IPS DF 6.9 (cell line): ENCODE measurements at regions not wholly inside any gene's neighbourhood (a gene's known extent, or its start where the extent isn't known, plus 50 kb on each side); places are given as distances from the start of the nearest gene placed in this dataset.
A peak's percentile ranks its signal among the peaks of the same experiment; 100 is the strongest.
"Not testable (repeated sequence)": the region's sequence is repeated elsewhere in the genome, so short reads cannot be mapped to it uniquely, and the experiment has no call there.

Experiments used
- DNase-seq: peaks from one replicate; pipeline ENCODE4 v3.0.0-alpha.2; 2013; ENCODE audit warnings: low read depth, low spot score
- H3K27ac ChIP-seq: one replicate; pipeline ENCODE4 v1.5.1; 2013; ENCODE audit warnings: low read length, control low read depth
- H3K27me3 ChIP-seq: 2 replicates; pipeline ENCODE4 v1.6.1; 2013; ENCODE audit warnings: mild to moderate bottlenecking, low read length; ENCODE audit not compliant: control insufficient read depth, insufficient read depth
- H3K36me3 ChIP-seq: 2 replicates; pipeline ENCODE4 v1.6.1; 2013; ENCODE audit warnings: low read length; ENCODE audit not compliant: control insufficient read depth, insufficient read depth
- H3K4me1 ChIP-seq: 2 replicates; pipeline ENCODE4 v1.6.1; 2013; ENCODE audit warnings: low read length; ENCODE audit not compliant: control insufficient read depth, insufficient read depth
- H3K4me3 ChIP-seq: 2 replicates; pipeline ENCODE4 v1.5.1; 2013; ENCODE audit warnings: mild to moderate bottlenecking, low read length
- H3K9me3 ChIP-seq: 2 replicates; pipeline ENCODE4 v1.6.1; 2013; ENCODE audit warnings: low read length, inconsistent platforms; ENCODE audit not compliant: control insufficient read depth, insufficient read depth
- WGBS: extraction: QIAGEN DNeasy Blood & Tissue Kit; methylation state at CpG from one replicate; pipeline ENCODE4 v1.1.7; 2013; ENCODE audit warnings: mixed read lengths, missing lambda C conversion rate; ENCODE audit not compliant: insufficient read length, insufficient coverage; 5-methylcytosine and 5-hydroxymethylcytosine counted together

DNA sequence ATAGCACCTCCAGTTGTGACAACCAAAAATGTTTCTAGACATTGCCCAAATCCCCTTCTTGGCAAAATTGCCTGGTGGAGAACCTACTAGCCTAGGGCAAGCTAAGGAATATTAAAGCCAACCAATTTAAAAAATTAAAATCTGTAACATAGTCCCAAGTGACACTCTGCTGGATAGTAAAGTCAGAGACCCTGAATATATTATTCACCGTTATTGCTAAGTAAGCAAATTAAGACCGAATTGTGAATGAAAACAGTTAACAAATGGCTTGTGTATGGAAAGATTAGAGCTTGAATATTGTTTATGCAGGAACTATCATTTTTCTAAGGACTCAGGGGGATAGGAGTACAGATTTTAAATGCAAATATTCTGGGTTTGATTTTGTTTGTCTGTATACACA is 208.1 kb downstream of the DMAC1 start:
- H3K36me3 ChIP-seq: no peaks in the 10 kb centered on the region

GRCh38 chr9:7580568-7580967 is 219.0 kb downstream of the DMAC1 start:
- no peaks in the 10 kb centered on the region for H3K9me3 ChIP-seq
- H3K36me3 ChIP-seq: no peaks in the 10 kb centered on the region
- H3K27me3 ChIP-seq: no peaks in the 10 kb centered on the region
- H3K4me1 ChIP-seq: no peaks in the 10 kb centered on the region
- H3K27ac ChIP-seq: no peak overlapping the region
- no CpG with 5 or more reads among the region's 5 CpGs for WGBS
- no peak overlapping the region for H3K4me3 ChIP-seq
- DNase-seq: no peak

More for the DNA sequence above, 208.1 kb downstream of the DMAC1 start:
- no peaks in the 10 kb centered on the region for H3K9me3 ChIP-seq
- H3K27me3 ChIP-seq: no peaks in the 10 kb centered on the region
- WGBS: no CpG with 5 or more reads among the region's 2 CpGs
- no peak overlapping the region for H3K27ac ChIP-seq
- H3K4me3 ChIP-seq: no peak overlapping the region
- H3K4me1 ChIP-seq: no peaks in the 10 kb centered on the region
- DNase-seq: no peak

DNA sequence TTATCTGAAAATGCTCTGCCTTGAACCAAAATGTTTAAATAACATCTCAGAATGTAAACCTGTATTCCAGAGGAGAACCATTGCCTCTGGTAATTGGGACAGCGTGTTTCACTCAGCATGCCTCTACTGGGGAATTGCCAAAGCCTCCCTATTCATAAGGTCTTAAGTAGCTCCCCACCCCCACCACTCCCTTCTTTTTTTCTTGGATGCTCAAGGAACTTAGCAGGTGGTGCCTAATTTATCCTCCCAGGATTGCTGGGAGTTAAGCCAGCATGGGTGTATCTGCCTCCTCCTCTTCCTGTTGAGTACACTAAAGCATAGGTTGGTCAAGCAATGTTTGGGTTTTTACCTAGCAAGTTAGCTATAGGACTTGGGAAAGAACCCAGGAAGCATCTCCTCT is 220.2 kb downstream of the DMAC1 start:
- no peak for DNase-seq
- no peak overlapping the region for H3K4me3 ChIP-seq
- H3K4me1 ChIP-seq: no peaks in the 10 kb centered on the region
- no CpG with 5 or more reads among the region's 1 CpG for WGBS
- no peaks in the 10 kb centered on the region for H3K27me3 ChIP-seq
- no peaks in the 10 kb centered on the region for H3K9me3 ChIP-seq
- H3K27ac ChIP-seq: no peak overlapping the region
- no peaks in the 10 kb centered on the region for H3K36me3 ChIP-seq

- Histone ChIP-seq H3K27ac (no peak overlapping the region), H3K4me3 (no peak overlapping the region), H3K36me3 (no peaks in the 10 kb centered on the region), H3K9me3 (no peaks in the 10 kb centered on the region), H3K4me1 (no peaks in the 10 kb centered on the region), H3K27me3 (no peaks in the 10 kb centered on the region)
- no peak for DNase-seq
- WGBS: no CpG with 5 or more reads among the region's 3 CpGs
Observed at GRCh38 chr9:7578951-7579350, 220.6 kb downstream of the DMAC1 start.

- H3K27ac ChIP-seq: no peak overlapping the region
- DNase-seq: peak; percentile 58
- no peaks in the 10 kb centered on the region for H3K9me3 ChIP-seq
- H3K36me3 ChIP-seq: no peaks in the 10 kb centered on the region
- H3K4me3 ChIP-seq: no peak overlapping the region
- no CpG with 5 or more reads among the region's 1 CpG for WGBS
- no peaks in the 10 kb centered on the region for H3K4me1 ChIP-seq
- H3K27me3 ChIP-seq: no peaks in the 10 kb centered on the region
Observed at GRCh38 chr9:7570107-7570720, 229.4 kb downstream of the DMAC1 start.

- no peaks in the 10 kb centered on the region for H3K9me3 ChIP-seq
- H3K36me3 ChIP-seq: no peaks in the 10 kb centered on the region
- H3K4me1 ChIP-seq: no peaks in the 10 kb centered on the region
- DNase-seq: no peak
- H3K27me3 ChIP-seq: no peaks in the 10 kb centered on the region
- H3K4me3 ChIP-seq: no peak overlapping the region
- no CpG with 5 or more reads among the region's 2 CpGs for WGBS
- no peak overlapping the region for H3K27ac ChIP-seq
Observed at GRCh38 chr9:7567687-7568086, 231.9 kb downstream of the DMAC1 start.

GRCh38 chr9:7561527-7562080 is 238.0 kb downstream of the DMAC1 start:
- H3K4me3 ChIP-seq: no peak overlapping the region
- DNase-seq: no peak
- no peaks in the 10 kb centered on the region for H3K9me3 ChIP-seq
- no peak overlapping the region for H3K27ac ChIP-seq
- no CpG with 5 or more reads among the region's 6 CpGs for WGBS
- no peaks in the 10 kb centered on the region for H3K27me3 ChIP-seq
- no peaks in the 10 kb centered on the region for H3K4me1 ChIP-seq
- no peaks in the 10 kb centered on the region for H3K36me3 ChIP-seq

DNA sequence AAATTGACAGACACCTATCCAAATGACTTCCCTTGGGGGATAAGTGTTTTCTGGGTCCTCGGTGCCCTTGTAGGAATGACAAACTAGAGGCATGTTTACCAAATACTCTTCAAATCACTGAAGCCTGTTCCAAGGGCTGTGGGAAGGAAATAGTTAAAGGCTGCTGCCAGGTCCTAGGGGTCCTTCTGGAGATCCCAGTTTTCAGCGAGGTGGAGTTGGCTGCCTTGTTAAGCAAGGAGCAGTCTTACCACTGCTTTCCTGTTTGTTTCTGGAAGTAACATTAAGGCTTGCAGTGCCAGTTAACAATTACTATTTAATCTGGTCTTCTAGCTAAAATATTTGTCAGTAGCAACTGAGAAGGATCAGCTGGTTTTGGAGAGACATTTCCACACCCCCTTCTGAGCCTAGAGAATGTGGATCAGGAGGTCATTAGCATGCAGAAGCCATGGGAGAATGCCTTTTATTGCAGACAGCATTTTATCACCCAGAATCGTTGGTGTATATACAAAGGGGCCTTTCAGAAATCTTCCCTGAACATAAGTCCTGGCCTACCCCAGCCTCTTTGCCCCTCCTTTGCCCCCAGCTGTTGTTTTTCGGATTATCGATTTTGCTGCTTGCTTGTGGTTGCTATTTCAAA is 238.8 kb downstream of the DMAC1 start:
- H3K27me3 ChIP-seq: no peaks in the 10 kb centered on the region
- WGBS: no CpG with 5 or more reads among the region's 5 CpGs
- H3K9me3 ChIP-seq: no peaks in the 10 kb centered on the region
- no peak for DNase-seq
- H3K36me3 ChIP-seq: no peaks in the 10 kb centered on the region
- no peak overlapping the region for H3K4me3 ChIP-seq
- H3K27ac ChIP-seq: no peak overlapping the region
- no peaks in the 10 kb centered on the region for H3K4me1 ChIP-seq

DNA sequence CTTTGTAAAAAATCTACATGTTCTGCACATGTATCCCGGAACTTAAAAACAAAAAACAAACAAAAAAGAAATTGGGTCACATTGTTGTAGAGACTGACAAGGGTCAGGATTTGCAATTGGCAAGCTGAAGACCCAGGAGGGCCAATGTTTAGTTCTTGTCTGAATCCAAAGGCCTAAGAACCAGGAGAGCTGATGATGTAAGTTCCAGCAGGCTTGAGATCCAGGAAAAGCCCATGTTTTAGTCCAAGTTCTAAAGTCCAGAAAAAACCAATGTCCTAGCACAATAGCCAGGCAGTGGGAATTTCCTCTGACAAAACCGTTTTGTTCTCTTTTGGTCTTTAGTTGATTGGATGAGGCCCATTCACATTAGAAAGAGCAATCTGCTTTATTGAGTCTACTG is 244.9 kb downstream of the DMAC1 start:
- H3K4me1 ChIP-seq: no peaks in the 10 kb centered on the region
- H3K36me3 ChIP-seq: no peaks in the 10 kb centered on the region
- DNase-seq: no peak
- no CpG with 5 or more reads among the region's 2 CpGs for WGBS
- H3K4me3 ChIP-seq: no peak overlapping the region
- no peaks in the 10 kb centered on the region for H3K9me3 ChIP-seq
- H3K27ac ChIP-seq: no peak overlapping the region
- no peaks in the 10 kb centered on the region for H3K27me3 ChIP-seq

- not testable (repeated sequence) for H3K4me1 ChIP-seq, H3K27ac ChIP-seq, H3K4me3 ChIP-seq, H3K27me3 ChIP-seq, H3K36me3 ChIP-seq, H3K9me3 ChIP-seq, DNase-seq
- no CpG with 5 or more reads among the region's 1 CpG for WGBS
Observed at GRCh38 chr9:7552706-7553105, 246.9 kb downstream of the DMAC1 start.

GRCh38 chr9:7549249-7549648 is 250.3 kb downstream of the DMAC1 start:
- Histone ChIP-seq H3K27me3 (no peaks in the 10 kb centered on the region), H3K27ac (no peak overlapping the region), H3K9me3 (no peaks in the 10 kb centered on the region), H3K4me3 (no peak overlapping the region), H3K36me3 (no peaks in the 10 kb centered on the region), H3K4me1 (peaks cover 3% of the 10 kb centered on the region; the same call in 1 of the 2 replicates)
- DNase-seq: no peak
- WGBS: no CpG with 5 or more reads among the region's 3 CpGs
